SK-N-MC (cell line): ENCODE measurements at regions not wholly inside any gene's neighbourhood (a gene's known extent, or its start where the extent isn't known, plus 50 kb on each side); places are given as distances from the start of the nearest gene placed in this dataset.
A peak's percentile ranks its signal among the peaks of the same experiment; 100 is the strongest.

ENCODE experiments used
- DNase-seq: peaks from one replicate; pipeline ENCODE4 v3.0.0-alpha.2; 2011; ENCODE audit warnings: low read depth, low spot score
- H3K27ac ChIP-seq: fragments of 200-600 bp; sonication (generic); 2 replicates; pipeline ENCODE4 v1.5.1; 2016; ENCODE audit warnings: mixed run types
- H3K36me3 ChIP-seq: fragments of 200-600 bp; sonication (generic); 2 replicates; pipeline ENCODE4 v1.6.1; 2017; ENCODE audit warnings: antibody characterized with exemption, low read length, mixed read lengths; ENCODE audit not compliant: insufficient read depth
- H3K4me3 ChIP-seq: fragments of 200-600 bp; sonication (generic); 2 replicates; pipeline ENCODE4 v1.5.1; 2016
- H3K9ac ChIP-seq: fragments of 200-600 bp; sonication (generic); 2 replicates; pipeline ENCODE4 v1.8.0; 2017; ENCODE audit warnings: mixed run types, mixed read lengths; ENCODE audit not compliant: insufficient read length
- H3K9me3 ChIP-seq: fragments of 200-600 bp; sonication (generic); 2 replicates; pipeline ENCODE4 v1.6.1; 2017; ENCODE audit warnings: low read depth, mild to moderate bottlenecking, antibody characterized with exemption, low read length, moderate library complexity, mixed read lengths
- EZH2 ChIP-seq: fragments of 200-600 bp; sonication (generic); IDR thresholded peaks from one replicate; pipeline ENCODE4 v1.6.1; 2017; ENCODE audit warnings: antibody characterized with exemption
- FOXP2 ChIP-seq: optimal IDR thresholded peaks from 2 replicates; pipeline ENCODE3; 2011; ENCODE audit warnings: mild to moderate bottlenecking, moderate library complexity; ENCODE audit not compliant: insufficient read depth; ENCODE audit errors: extremely low read length, control extremely low read depth
- POLR2AphosphoS5 ChIP-seq: IDR thresholded peaks from 2 replicates; pipeline ENCODE4 v1.6.1; 2012; ENCODE audit warnings: mild to moderate bottlenecking, low read depth, low read length, borderline replicate concordance

DNA sequence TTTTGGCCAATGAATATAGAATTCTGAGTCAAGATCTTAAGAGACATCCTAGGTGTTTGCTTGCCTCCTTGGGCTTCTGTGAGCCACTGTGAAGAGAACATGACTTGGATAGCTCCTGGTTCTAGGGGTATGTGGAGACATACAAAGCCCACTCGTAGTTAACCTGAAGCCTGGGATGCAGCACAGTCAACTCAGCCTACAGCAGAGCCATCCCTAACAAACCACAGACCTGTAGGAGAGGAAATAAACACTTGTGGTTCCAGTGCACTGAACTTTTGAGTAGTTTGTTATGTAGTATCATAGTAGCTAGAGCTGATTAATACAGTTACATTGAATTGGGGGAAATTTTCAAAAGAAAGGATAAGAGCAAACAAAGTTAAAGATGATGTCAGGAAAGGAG lies 474.4 kb upstream of the HSF2 start:
- DNase-seq, result no peak
- no peaks in the 10 kb centered on the region for H3K9me3 ChIP-seq
- TF ChIP-seq POLR2AphosphoS5, result no peak
- TF ChIP-seq EZH2, result no peak
- TF ChIP-seq FOXP2, result no peak
- H3K27ac ChIP-seq, result no peak overlapping the region
- H3K9ac ChIP-seq, result no peak overlapping the region
- no peak overlapping the region for H3K4me3 ChIP-seq
- no peaks in the 10 kb centered on the region for H3K36me3 ChIP-seq

DNA sequence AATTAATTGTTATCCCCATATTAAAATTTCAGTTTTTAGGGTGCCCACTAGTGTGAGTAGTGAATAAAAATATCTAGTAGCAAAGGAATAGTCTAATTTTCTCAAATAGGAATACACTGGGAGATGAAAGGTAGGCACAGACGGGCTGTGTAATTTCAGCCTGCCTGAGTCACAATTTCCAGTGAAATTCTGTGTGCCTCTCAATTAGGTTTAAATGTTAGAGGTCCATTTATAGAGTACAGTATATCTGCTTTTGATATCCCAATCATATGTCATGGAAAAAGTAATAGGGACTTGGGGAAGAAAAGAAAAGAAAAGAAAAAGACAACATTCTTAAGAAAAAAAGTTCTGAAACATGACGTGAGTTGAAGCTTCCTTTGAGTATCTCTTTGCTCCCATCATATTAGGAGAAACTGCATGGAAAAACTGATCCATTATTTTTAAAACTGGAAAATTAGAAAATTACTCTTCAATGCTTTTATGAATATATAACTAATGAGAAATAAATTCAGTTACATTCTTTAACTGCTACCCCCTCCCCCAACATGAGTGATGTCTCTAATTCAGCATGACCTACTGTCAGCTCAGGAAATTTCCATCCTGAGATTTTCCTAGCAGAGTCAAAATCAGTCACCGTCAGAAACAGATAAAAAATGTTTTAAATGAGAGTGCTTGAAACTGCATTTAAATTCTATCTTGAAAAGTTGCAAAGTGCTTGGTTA lies 473.8 kb upstream of the HSF2 start:
- Histone ChIP-seq H3K36me3 (no peaks in the 10 kb centered on the region), H3K4me3 (no peak overlapping the region), H3K9ac (no peak overlapping the region), H3K9me3 (no peaks in the 10 kb centered on the region), H3K27ac (no peak overlapping the region)
- no peak for TF ChIP-seq POLR2AphosphoS5
- TF ChIP-seq EZH2, result no peak
- no peak for TF ChIP-seq FOXP2
- DNase-seq, result no peak

DNA sequence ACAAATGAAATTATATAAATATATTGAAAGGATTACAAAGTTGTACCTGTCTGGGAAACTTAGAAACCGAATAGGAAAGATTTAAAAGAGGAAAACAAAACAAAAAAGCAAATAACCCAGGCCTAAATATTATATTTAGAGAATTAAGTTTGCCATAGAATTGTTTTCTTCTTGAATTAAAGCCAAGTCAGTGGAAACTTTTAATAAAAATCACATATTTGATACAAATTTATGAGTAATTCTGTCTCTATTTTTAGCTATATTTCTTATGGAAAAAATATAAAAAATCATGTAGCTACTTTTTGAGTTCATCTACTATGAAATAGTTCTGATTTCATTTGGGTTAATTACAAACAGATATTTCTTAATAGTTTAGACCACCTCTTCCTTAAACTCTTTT lies 470.2 kb upstream of the HSF2 start:
- peak overlapping the region; percentile 14; the same call in 1 of the 2 replicates for H3K27ac ChIP-seq
- TF ChIP-seq EZH2 (no peak), FOXP2 (no peak), POLR2AphosphoS5 (no peak)
- DNase-seq, result no peak
- H3K4me3 ChIP-seq, result no peak overlapping the region
- H3K9ac ChIP-seq, result no peak overlapping the region
- no peaks in the 10 kb centered on the region for H3K36me3 ChIP-seq
- no peaks in the 10 kb centered on the region for H3K9me3 ChIP-seq

DNA sequence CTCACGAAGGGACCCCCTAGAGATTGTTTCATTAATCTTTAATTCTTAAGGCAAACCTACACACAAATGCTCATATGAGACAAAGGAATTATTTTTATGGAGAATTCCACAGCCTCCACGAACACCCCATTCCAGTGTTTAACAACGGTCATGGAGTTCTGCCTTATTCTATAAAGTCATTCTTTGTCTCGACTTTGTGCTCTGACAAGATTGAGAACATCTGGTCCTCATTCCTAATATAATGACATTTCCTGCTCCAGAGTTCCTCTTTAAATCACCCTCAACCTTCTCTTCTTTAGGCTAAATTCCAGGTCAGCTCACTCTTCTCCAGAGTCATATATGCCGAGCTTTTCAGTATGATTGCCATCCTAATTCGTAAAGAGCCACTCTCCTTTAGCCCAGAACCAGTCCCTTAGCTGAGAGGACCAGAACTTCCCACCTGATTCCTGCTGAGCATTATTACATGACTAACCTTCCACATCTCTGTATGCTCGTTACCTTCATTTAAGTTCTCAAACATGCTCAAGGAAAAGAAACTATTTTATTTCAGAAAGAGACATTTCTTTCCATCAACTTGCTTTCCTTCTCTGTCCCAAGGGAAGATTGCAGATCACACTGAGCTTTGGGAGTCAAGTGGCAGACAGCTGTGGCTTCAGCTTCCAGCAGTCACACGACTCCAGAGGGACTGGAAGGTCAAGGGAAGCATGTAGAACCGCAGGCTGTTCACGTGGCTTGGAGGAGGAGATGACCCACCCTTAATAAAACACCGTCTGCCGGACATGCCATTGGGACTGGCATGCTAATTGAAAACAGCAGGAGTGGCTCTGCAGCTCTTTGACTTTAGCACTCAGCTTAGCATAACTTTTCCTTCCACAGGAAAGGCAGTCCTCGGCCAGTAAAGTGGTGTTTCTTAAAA lies 467.1 kb upstream of the HSF2 start:
- Histone ChIP-seq H3K9me3 (no peaks in the 10 kb centered on the region), H3K4me3 (peak overlapping the region; percentile 75), H3K36me3 (no peaks in the 10 kb centered on the region), H3K9ac (peak overlapping the region; percentile 36), H3K27ac (peak overlapping the region; percentile 79)
- no peak for TF ChIP-seq FOXP2
- no peak for TF ChIP-seq POLR2AphosphoS5
- TF ChIP-seq EZH2, result no peak
- DNase-seq, result no peak

DNA sequence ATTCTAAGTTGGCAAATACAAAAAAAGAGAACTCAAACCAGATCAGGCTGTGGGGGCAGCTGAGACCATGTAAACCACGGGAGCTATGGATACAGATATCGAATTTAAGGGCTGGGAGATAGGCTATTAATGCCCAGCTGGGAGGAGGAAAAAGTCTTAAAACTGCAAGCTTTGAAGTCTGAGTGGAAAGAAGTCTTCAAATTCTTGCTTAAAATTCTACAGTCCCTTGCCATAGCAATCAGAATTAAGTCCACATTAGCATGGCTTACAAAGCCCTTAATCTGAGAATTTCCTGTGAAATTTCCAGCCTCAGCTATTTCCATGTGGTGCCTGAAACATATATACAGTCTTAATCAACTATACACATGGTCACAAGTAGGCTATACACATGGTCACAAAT lies 465.0 kb upstream of the HSF2 start:
- H3K9ac ChIP-seq, result no peak overlapping the region
- H3K4me3 ChIP-seq, result no peak overlapping the region
- H3K36me3 ChIP-seq, result no peaks in the 10 kb centered on the region
- peak overlapping the region; percentile 53; the same call in 1 of the 2 replicates for H3K27ac ChIP-seq
- no peaks in the 10 kb centered on the region; the same call in 1 of the 2 replicates for H3K9me3 ChIP-seq
- TF ChIP-seq EZH2, result no peak
- no peak for TF ChIP-seq POLR2AphosphoS5
- TF ChIP-seq FOXP2, result no peak
- peak; percentile 40 for DNase-seq

DNA sequence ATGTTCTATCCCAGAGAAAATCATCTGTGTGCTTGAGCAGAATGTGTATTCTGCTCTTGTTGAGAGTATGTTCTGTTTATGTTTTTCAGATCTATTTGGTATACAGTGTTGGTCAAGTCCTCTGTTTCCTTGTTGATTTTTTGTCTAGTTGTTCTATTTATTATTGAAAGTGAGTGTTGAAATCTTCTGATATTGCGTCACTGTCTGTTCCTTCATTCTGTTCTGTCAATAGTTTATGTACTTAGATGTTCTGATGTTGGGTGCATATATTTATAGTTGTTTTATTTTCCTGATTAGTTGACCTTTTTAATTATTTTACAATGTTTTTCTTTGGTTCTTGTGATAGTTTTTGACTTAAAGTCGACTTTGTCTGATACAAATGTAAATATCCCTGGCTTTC lies 458.7 kb upstream of the HSF2 start:
- H3K36me3 ChIP-seq, result no peaks in the 10 kb centered on the region
- no peak for TF ChIP-seq FOXP2
- TF ChIP-seq POLR2AphosphoS5, result no peak
- TF ChIP-seq EZH2, result no peak
- H3K27ac ChIP-seq, result no peak overlapping the region
- H3K9me3 ChIP-seq, result no peaks in the 10 kb centered on the region; the same call in 1 of the 2 replicates
- no peak for DNase-seq
- no peak overlapping the region for H3K4me3 ChIP-seq
- no peak overlapping the region for H3K9ac ChIP-seq

DNA sequence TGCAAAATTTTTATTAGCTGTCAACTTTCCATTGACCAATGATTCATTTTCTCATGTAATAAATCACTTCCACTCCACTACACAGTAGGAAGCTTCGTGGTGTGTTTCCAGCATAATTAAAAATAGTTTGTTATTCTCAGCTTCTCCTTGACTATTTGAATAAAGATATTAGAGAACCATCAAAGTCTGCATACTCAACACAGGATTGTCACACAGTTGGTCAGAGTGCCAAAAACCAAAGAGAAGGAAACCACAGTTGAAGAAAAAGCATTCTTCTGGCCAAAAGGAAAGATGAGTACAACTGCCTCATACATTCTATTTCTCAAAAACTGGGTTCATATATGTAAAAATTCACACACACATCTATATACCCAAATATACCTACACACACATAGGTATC lies 455.1 kb upstream of the HSF2 start:
- Histone ChIP-seq H3K27ac (no peak overlapping the region), H3K9me3 (no peaks in the 10 kb centered on the region), H3K36me3 (no peaks in the 10 kb centered on the region), H3K9ac (no peak overlapping the region), H3K4me3 (no peak overlapping the region)
- no peak for DNase-seq
- TF ChIP-seq FOXP2, result no peak
- TF ChIP-seq POLR2AphosphoS5, result no peak
- TF ChIP-seq EZH2, result no peak

DNA sequence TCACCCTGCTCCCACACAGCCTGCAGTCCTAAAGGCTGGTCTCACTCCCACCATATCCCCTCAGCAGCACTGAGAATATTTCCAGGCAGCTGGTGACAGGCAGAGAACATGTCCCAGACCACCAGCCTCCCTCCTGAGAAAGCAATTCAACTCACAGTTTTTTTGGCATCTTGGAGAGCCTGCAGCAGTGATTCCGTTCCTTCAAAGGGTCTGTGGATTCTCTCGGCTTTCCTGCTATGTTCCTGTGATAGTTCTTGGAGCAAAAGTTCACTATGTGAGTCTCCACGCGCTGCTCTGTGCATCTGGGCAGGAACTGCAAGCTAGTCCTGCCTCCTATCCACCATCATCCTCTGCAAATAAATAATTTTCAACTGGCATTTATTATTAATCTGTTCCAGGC lies 448.3 kb upstream of the HSF2 start:
- Histone ChIP-seq H3K9ac (no peak overlapping the region), H3K4me3 (no peak overlapping the region), H3K27ac (no peak overlapping the region), H3K36me3 (no peaks in the 10 kb centered on the region), H3K9me3 (no peaks in the 10 kb centered on the region)
- no peak for TF ChIP-seq EZH2
- TF ChIP-seq FOXP2, result no peak
- TF ChIP-seq POLR2AphosphoS5, result no peak
- no peak for DNase-seq
